SK-N-SH (cell line): ENCODE measurements at regions not wholly inside any gene's neighbourhood (a gene's known extent, or its start where the extent isn't known, plus 50 kb on each side); places are given as distances from the start of the nearest gene placed in this dataset.

ENCODE experiments used
- CHD2 ChIP-seq: fragments of 150-350 bp; IDR thresholded peaks from 2 replicates; pipeline ENCODE4 v1.6.1; 2018; ENCODE audit warnings: low read length; ENCODE audit not compliant: partially characterized antibody
- CTCF ChIP-seq: fragments of 200-600 bp; sonication (generic); IDR thresholded peaks from 2 replicates; pipeline ENCODE4 v1.6.1; 2017; ENCODE audit warnings: antibody characterized with exemption, mild to moderate bottlenecking, moderate library complexity
- EP300 ChIP-seq, 2 experiments: IDR thresholded peaks; 2 replicates each; pipeline versions ENCODE4 v1.4.0 to v1.6.1; 2012; ENCODE audit warnings: borderline replicate concordance in 1 of 2, low read depth in 1 of 2, low read length in 1 of 2
- FOSL2 ChIP-seq: IDR thresholded peaks from 2 replicates; pipeline ENCODE4 v1.4.0; 2012; ENCODE audit warnings: low read depth, mild to moderate bottlenecking, moderate library complexity, borderline replicate concordance
- JUND ChIP-seq: IDR thresholded peaks from 2 replicates; pipeline ENCODE4 v1.4.0; 2012
- MAX ChIP-seq: IDR thresholded peaks from 2 replicates; pipeline ENCODE4 v1.4.0; 2012; ENCODE audit warnings: low read depth
- NFIC ChIP-seq: IDR thresholded peaks from 2 replicates; pipeline ENCODE4 v1.4.0; 2012; ENCODE audit warnings: borderline replicate concordance
- NRF1 ChIP-seq: IDR thresholded peaks from 2 replicates; pipeline ENCODE4 v1.6.1; 2012; ENCODE audit warnings: low read depth, mild to moderate bottlenecking, low read length
- POLR2AphosphoS5 ChIP-seq: IDR thresholded peaks from 2 replicates; pipeline ENCODE4 v1.6.1; 2012; ENCODE audit warnings: low read depth, low read length
- RFX5 ChIP-seq: IDR thresholded peaks from 2 replicates; pipeline ENCODE4 v1.6.1; 2012; ENCODE audit warnings: mild to moderate bottlenecking, improper control_type of control experiment, low read length
- TF ChIP-seq, protein P1 (sequence below): IDR thresholded peaks from 2 replicates; pipeline ENCODE4 v1.6.1; 2012; ENCODE audit warnings: mild to moderate bottlenecking, low read depth, low read length, moderate library complexity

GRCh38 chr11:15555161-15555560, 440.4 kb downstream of the INSC start:
- TF ChIP-seq CHD2 (no peak), CTCF (no peak), NFIC (no peak), MAX (no peak), POLR2AphosphoS5 (no peak), RFX5 (no peak), JUND (no peak), FOSL2 (no peak), NRF1 (no peak), EP300 (IDR thresholded peaks at IDR 0.05; ENCODE audit: borderline replicate concordance in 1 of 2, low read depth in 1 of 2, low read length in 1 of 2) (no peak)
- TF ChIP-seq, protein P1, sequence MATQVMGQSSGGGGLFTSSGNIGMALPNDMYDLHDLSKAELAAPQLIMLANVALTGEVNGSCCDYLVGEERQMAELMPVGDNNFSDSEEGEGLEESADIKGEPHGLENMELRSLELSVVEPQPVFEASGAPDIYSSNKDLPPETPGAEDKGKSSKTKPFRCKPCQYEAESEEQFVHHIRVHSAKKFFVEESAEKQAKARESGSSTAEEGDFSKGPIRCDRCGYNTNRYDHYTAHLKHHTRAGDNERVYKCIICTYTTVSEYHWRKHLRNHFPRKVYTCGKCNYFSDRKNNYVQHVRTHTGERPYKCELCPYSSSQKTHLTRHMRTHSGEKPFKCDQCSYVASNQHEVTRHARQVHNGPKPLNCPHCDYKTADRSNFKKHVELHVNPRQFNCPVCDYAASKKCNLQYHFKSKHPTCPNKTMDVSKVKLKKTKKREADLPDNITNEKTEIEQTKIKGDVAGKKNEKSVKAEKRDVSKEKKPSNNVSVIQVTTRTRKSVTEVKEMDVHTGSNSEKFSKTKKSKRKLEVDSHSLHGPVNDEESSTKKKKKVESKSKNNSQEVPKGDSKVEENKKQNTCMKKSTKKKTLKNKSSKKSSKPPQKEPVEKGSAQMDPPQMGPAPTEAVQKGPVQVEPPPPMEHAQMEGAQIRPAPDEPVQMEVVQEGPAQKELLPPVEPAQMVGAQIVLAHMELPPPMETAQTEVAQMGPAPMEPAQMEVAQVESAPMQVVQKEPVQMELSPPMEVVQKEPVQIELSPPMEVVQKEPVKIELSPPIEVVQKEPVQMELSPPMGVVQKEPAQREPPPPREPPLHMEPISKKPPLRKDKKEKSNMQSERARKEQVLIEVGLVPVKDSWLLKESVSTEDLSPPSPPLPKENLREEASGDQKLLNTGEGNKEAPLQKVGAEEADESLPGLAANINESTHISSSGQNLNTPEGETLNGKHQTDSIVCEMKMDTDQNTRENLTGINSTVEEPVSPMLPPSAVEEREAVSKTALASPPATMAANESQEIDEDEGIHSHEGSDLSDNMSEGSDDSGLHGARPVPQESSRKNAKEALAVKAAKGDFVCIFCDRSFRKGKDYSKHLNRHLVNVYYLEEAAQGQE = no peak
